Endothelial cell of umbilical vein (primary cell): ENCODE measurements at regions not wholly inside any gene's neighbourhood (a gene's known extent, or its start where the extent isn't known, plus 50 kb on each side); places are given as distances from the start of the nearest gene placed in this dataset.

Source experiments
- JUN ChIP-seq: IDR thresholded peaks from 2 replicates; pipeline ENCODE4 v1.6.1; 2011; ENCODE audit warnings: borderline replicate concordance, low read depth; ENCODE audit not compliant: insufficient read length, insufficient read depth
- MYC ChIP-seq: IDR thresholded peaks from one replicate; pipeline ENCODE4 v1.6.1; 2011; ENCODE audit warnings: mild to moderate bottlenecking, low read depth, low read length
- POLR2A ChIP-seq: IDR thresholded peaks from 2 replicates; pipeline ENCODE4 v1.6.1; 2012; ENCODE audit warnings: low read depth, mild to moderate bottlenecking, control low read depth, low read length
- TF ChIP-seq, protein P1 (sequence below), 2 donors: IDR thresholded peaks; 1 replicate in 1 of 2; 2 replicates in 1 of 2; pipeline ENCODE4 v1.5.1; 2011; ENCODE audit warnings: low read length in 2 of 2, mild to moderate bottlenecking in 2 of 2, moderate library complexity in 2 of 2, control low read depth in 1 of 2, inconsistent platforms in 1 of 2, low read depth in 1 of 2; ENCODE audit not compliant: insufficient read depth in 1 of 2; ENCODE audit errors: extremely low read depth in 1 of 2
- TF ChIP-seq, protein P2 (sequence below): IDR thresholded peaks from 2 replicates; pipeline ENCODE4 v1.6.1; 2011; ENCODE audit not compliant: insufficient read depth, insufficient read length

- TF ChIP-seq, protein P1, sequence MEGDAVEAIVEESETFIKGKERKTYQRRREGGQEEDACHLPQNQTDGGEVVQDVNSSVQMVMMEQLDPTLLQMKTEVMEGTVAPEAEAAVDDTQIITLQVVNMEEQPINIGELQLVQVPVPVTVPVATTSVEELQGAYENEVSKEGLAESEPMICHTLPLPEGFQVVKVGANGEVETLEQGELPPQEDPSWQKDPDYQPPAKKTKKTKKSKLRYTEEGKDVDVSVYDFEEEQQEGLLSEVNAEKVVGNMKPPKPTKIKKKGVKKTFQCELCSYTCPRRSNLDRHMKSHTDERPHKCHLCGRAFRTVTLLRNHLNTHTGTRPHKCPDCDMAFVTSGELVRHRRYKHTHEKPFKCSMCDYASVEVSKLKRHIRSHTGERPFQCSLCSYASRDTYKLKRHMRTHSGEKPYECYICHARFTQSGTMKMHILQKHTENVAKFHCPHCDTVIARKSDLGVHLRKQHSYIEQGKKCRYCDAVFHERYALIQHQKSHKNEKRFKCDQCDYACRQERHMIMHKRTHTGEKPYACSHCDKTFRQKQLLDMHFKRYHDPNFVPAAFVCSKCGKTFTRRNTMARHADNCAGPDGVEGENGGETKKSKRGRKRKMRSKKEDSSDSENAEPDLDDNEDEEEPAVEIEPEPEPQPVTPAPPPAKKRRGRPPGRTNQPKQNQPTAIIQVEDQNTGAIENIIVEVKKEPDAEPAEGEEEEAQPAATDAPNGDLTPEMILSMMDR (IDR thresholded peaks at IDR 0.05; ENCODE audit: extremely low read depth in 1 of 2, insufficient read depth in 1 of 2, low read depth in 1 of 2, low read length in 2 of 2) = no peak
- no peak for TF ChIP-seq MYC
- no peak for TF ChIP-seq POLR2A
- TF ChIP-seq JUN = peak; percentile 57
- TF ChIP-seq, protein P2, sequence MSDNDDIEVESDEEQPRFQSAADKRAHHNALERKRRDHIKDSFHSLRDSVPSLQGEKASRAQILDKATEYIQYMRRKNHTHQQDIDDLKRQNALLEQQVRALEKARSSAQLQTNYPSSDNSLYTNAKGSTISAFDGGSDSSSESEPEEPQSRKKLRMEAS = no peak
These were observed 104.2 kb upstream of the MAP4K3 start for GRCh38 chr2:39541011-39541930.
